ENCODE measurements at regions not wholly inside any gene's neighbourhood (a gene's known extent, or its start where the extent isn't known, plus 50 kb on each side); places are given as distances from the start of the nearest gene placed in this dataset.

- TF ChIP-seq POLR2AphosphoS5 (IDR thresholded peaks at IDR 0.05; ENCODE audit: borderline replicate concordance, low read depth, low read length) (no peak), EZH2 (IDR thresholded peaks at IDR 0.05) (no peak)
Observed at GRCh38 chr15:35289024-35289617, 204.0 kb upstream of the NANOGP8 start.

Measured in SK-N-MC (cell line).